Ammon's horn (tissue), 1 donor: ENCODE measurements at regions not wholly inside any gene's neighbourhood (a gene's known extent, or its start where the extent isn't known, plus 50 kb on each side); places are given as distances from the start of the nearest gene placed in this dataset.
"Not testable (repeated sequence)": the region's sequence is repeated elsewhere in the genome, so short reads cannot be mapped to it uniquely, and the experiment has no call there.

ENCODE experiments used
- DNase-seq: peaks from one replicate; pipeline ENCODE4 v3.0.0-alpha.2; 2016; ENCODE audit warnings: low spot score

GRCh38 chr2:122720822-122721221 is 965.4 kb downstream of the TSN start:
- DNase-seq: not testable (repeated sequence)

- no peak for DNase-seq
These were observed 979.4 kb downstream of the TSN start for GRCh38 chr2:122734766-122735424.

GRCh38 chr2:122736279-122736678 is 980.8 kb downstream of the TSN start:
- DNase-seq: no peak

GRCh38 chr2:122737429-122738077 is 982.1 kb downstream of the TSN start:
- DNase-seq: no peak

- no peak for DNase-seq
These were observed 984.5 kb downstream of the TSN start for GRCh38 chr2:122739732-122740593.

GRCh38 chr2:122740594-122740948 is 985.1 kb downstream of the TSN start:
- no peak for DNase-seq

- no peak for DNase-seq
These were observed 986.0 kb downstream of the TSN start for GRCh38 chr2:122741403-122741802.

GRCh38 chr2:122743021-122743675 is 987.7 kb downstream of the TSN start:
- no peak for DNase-seq

- no peak for DNase-seq
These were observed 990.2 kb downstream of the TSN start for GRCh38 chr2:122745603-122746002.

- no peak for DNase-seq
These were observed 992.2 kb downstream of the TSN start for GRCh38 chr2:122747670-122748069.

GRCh38 chr2:122748552-122749011 is 993.1 kb downstream of the TSN start:
- DNase-seq: no peak

GRCh38 chr2:122749405-122749804 is 994.0 kb downstream of the TSN start:
- DNase-seq: no peak

- no peak for DNase-seq
These were observed 994.6 kb downstream of the TSN start for GRCh38 chr2:122750095-122750494.

- no peak for DNase-seq
These were observed 995.4 kb downstream of the TSN start for GRCh38 chr2:122750808-122751207.

- no peak for DNase-seq
These were observed 997.9 kb downstream of the TSN start for GRCh38 chr2:122753336-122753735.

GRCh38 chr2:122754561-122754960 is 999.1 kb downstream of the TSN start:
- no peak for DNase-seq

GRCh38 chr2:122755281-122755780 is 999.9 kb downstream of the TSN start:
- no peak for DNase-seq

GRCh38 chr2:122758967-122759366 is 1003.5 kb downstream of the TSN start:
- DNase-seq: no peak

- DNase-seq: no peak
These were observed 1008.6 kb downstream of the TSN start for GRCh38 chr2:122764014-122764413.

- DNase-seq: no peak
These were observed 1024.8 kb downstream of the TSN start for GRCh38 chr2:122780251-122780650.

- no peak for DNase-seq
These were observed 1038.6 kb downstream of the TSN start for GRCh38 chr2:122794100-122794499.

GRCh38 chr2:122795763-122796162 is 1040.3 kb downstream of the TSN start:
- DNase-seq: no peak
